SH-SY5Y (cell line): ENCODE measurements at regions not wholly inside any gene's neighbourhood (a gene's known extent, or its start where the extent isn't known, plus 50 kb on each side); places are given as distances from the start of the nearest gene placed in this dataset.

Experiments used
- GATA2 ChIP-seq: IDR thresholded peaks from 2 replicates; pipeline ENCODE4 v1.6.1; 2011; ENCODE audit warnings: mild to moderate bottlenecking, low read depth, low read length
- GATA3 ChIP-seq: IDR thresholded peaks from 2 replicates; pipeline ENCODE4 v1.6.1; 2011; ENCODE audit warnings: low read depth, mild to moderate bottlenecking, low read length, moderate library complexity

DNA sequence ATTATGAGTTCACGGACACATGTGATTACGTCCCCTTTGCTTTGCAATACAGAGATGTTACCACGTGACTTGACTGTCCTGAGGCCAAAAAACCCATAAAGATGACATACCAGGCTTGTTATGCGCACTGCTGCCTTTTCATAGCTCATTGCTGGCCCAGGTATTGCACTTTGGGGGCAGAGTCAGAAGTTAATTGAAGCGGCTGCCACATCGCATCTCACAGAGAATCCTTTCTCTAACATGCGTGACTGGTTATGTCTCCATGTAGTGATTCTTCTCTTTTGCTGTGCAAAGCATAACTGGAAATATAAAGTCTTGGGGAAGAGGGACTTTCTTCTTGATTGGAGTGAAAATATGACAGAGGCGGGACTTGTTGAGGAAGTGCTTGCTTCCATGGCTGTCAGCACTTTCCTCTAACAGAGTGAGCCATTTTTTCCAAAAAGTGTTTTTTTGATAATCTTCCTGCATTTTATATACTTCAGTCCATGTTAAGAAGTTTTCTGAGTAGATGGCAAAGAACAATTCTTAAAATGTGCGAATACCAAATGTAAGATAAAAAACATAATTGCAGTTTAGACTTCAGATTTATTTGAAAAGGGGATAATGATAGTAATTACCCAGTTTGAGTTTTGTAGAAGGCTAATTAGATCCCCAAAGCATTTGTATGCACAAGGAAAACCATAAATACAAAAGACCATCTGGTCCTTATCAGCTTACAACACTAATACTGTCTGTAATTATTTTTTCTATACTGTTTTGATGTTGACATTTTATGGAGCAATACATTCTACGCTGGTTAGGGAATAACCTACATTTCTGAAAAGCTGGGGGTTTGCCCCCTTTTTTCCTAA, 324.6 kb upstream of the MTNR1B start:
- no peak for TF ChIP-seq GATA3
- no peak for TF ChIP-seq GATA2
